ENCODE measurements at regions not wholly inside any gene's neighbourhood (a gene's known extent, or its start where the extent isn't known, plus 50 kb on each side); places are given as distances from the start of the nearest gene placed in this dataset.
A peak's percentile ranks its signal among the peaks of the same experiment; 100 is the strongest.

DNA sequence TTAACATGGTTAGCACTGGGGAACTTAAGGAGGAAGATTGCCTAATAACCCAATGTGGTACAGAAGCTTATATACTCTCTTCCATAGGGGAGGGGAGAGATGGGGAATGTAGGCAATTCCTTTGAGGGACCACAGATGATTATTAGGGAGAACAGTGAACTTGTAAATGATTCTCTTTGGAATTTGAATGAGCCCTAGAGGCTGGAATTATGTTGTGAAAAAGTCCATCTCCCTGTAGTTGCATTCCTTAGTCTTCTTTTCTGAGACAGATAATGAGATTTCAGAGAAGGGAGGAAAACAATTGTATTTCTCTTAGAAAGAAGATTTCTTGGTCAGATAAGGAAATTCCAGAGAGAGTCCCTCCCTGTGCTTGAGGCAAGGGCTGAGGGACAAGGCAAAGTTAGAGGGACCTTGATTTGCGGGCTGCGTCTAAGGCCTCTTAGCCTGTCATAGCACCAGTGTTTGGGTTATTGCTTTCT lies 89.0 kb upstream of the HMCN1 start:
- DNase-seq, result no peak

DNA sequence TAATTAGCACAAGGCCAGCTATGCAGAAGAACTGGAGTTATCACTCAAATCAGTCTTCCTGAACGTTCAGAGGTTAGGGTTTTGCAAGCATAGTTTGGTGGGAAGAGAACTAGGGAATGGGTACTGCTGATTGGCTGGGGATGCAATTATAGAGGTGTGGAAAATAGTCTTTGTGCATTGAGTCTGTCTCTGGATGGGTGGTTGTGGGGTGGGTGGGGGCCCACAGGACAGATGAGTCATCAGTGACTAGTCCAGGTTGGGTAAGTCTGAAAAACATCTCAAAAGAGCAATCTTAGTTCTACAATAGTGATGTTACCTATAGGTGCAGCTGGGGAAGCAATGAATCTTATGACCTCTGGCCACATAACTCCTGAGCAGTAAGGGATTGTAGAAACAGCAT lies 89.7 kb upstream of the HMCN1 start:
- DNase-seq, result no peak

GRCh38 chr1:185636848-185637247 lies 97.3 kb upstream of the HMCN1 start:
- DNase-seq, result no peak

DNA sequence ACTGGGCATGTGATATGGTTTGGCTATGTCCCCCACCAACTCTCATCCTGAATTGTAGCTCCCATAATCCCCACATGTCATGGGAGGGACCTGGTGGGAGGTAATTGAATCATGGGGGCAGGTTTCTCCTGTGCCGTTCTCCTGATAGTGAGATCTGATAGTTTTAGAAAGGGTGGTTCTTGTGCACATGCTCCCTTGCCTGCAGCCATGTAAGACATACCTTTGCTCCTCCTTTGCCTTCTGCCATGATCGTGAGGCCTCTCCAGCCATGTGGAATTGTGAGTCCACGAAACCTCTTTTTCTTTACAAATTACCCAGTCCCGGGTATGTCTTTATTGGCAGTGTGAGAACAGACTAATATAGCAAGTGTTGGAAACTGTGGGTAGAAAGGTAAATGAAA lies 99.5 kb upstream of the HMCN1 start:
- DNase-seq, result no peak

DNA sequence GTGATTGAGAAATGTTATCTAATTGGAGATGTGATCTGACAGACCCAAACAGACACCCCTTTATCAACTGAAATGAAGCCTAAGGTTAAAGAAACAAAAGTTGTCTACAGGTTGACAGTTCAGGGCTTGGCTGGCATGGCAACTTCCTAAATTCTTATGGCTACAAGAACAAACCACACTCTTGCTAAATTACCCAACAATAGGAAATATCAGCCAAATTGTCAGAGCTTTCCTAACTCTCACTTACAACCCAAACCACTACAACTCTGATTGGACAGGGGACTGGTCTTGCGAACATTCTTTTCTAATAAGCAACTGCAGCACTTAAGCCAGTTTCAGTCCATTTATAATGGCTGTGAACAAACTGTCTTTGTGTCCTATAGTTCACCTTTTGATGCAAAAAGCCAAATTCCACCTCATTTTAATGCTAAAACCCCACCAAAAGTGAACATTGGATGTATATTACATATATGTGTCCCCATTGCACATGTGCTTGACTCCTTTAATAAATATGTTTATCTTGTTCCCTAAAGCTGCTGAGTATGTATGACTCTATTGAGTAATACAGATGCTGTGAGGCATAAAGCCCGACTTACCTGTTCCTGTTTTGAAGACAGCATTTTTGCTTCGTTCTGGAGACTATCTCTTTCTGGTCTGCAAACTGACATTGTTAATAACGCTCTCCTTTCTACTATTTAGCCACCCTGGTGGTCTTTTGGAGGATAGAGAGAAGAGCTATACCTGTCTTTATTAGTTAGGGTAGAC lies 101.3 kb upstream of the HMCN1 start:
- DNase-seq, result no peak

- DNase-seq, result no peak
Measured at GRCh38 chr1:185631843-185632242, 102.3 kb upstream of the HMCN1 start.

DNA sequence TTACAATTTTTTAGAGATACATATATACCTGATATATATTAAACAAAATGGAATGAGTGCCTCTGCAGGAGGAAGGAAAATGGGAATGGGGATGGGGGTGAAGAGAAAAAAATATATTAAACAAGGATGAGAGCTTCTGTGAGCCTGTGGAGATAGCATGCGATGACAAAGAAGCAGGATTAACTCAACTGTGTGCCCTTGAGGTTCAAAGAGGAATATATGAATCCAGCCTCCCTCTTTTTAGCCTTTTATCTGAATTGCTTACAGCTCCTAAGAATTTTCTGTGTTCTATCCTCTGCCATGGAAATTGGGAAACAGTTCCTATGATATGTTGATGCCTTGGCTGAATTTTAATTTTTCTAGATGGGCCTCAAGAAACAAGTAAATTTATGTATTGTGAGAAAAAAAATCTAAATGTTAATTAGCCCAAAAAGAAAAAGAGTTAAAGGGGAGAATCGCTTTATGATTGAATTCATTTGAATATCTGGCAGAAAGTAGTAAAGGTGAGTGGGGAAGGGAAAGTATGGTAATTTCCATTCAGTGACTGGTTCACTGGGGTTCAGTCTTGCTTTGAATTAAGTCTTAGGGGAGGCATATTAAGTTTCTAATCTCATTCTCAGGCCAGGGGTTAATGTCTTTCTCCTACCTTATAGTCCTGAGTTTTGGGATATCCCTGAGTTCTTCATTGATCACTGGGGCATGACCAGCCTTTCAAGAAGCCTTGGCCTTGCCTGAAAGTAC lies 106.3 kb upstream of the HMCN1 start:
- DNase-seq, result no peak

DNA sequence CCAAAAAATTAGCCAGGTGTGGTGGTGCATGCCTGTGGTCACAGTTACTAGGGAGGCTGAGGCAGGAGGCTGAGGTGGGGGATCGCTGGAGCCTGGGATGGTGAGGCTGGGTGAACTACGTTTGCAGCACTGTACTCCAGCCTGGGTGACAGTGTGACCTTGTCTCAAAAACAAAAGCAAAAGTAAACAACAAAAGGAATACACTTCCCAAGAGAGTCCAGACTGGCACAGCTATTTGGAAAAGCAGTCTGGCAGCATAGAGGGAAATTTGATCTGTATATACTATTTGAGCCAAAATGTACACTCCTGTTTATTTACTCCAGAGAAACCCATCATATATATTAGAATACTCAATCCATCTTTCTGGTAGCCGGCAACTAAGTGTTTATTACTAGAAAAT lies 107.0 kb upstream of the HMCN1 start:
- no peak for DNase-seq

GRCh38 chr1:185626344-185626743 lies 107.8 kb upstream of the HMCN1 start:
- DNase-seq, result no peak

DNA sequence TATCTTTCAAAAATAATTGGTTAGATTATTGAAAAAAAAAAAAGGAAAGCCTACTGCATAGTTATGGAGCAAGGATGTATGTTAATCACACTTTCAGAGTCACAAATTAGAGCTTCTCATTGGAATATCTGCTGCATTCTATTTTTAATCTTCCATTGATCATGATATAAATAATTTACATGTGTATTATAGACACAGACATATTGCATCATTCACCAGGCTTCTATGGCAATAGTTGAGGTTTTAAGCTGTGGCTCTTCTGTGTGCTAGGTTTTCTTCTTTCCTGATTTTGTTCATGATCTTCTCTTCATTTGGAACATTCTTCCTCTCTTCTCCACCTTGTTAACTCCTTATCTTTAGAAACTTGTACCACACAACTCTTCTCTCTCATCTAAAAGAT lies 123.2 kb upstream of the HMCN1 start:
- DNase-seq, result no peak

- no peak for DNase-seq
Measured at GRCh38 chr1:185608177-185608576, 126.0 kb upstream of the HMCN1 start.

- no peak for DNase-seq
Measured at GRCh38 chr1:185603158-185603557, 131.0 kb upstream of the HMCN1 start.

GRCh38 chr1:185601189-185601588 lies 133.0 kb upstream of the HMCN1 start:
- DNase-seq, result no peak

DNA sequence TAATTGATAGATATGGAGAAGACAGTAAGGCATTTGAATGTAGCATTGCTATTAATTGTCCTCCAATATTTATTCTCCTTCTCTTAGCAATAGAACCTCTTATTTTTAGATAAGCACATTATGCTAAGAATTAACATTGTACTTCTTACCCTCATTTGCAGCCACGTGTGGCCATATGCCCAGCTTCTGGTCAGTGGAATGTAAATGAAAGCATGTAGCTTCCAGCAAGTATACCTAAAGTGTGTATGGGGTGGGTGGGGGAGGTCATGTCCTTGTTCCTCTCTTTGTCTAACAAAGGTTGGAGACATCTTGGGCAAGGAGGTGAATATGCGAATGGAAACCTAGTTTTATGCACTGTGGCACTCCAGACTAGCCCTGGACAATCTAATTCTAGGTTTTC lies 133.6 kb upstream of the HMCN1 start:
- DNase-seq, result no peak

DNA sequence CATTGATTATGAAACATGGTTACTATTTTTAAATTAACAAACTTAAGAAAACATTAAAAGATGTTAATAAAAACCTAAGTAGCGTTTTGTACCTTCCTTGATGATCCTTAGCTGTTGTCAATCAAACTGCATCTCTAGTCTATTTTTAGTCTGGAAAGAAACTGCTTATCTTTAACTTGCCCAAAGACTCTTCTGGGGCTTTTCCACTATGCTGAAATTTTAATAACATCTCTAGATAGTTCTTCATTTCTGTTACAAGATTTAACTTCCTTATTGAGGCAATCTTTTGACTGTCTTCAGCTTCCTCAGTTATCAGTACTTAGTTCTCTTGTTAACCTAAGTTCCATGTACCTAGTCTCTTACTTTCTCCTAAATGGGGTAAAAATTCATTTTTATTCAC lies 135.9 kb upstream of the HMCN1 start:
- no peak for DNase-seq

GRCh38 chr1:185595835-185596667 lies 138.1 kb upstream of the HMCN1 start:
- DNase-seq, result peak in 2 of 3 experiments; percentile 36 to 83

DNA sequence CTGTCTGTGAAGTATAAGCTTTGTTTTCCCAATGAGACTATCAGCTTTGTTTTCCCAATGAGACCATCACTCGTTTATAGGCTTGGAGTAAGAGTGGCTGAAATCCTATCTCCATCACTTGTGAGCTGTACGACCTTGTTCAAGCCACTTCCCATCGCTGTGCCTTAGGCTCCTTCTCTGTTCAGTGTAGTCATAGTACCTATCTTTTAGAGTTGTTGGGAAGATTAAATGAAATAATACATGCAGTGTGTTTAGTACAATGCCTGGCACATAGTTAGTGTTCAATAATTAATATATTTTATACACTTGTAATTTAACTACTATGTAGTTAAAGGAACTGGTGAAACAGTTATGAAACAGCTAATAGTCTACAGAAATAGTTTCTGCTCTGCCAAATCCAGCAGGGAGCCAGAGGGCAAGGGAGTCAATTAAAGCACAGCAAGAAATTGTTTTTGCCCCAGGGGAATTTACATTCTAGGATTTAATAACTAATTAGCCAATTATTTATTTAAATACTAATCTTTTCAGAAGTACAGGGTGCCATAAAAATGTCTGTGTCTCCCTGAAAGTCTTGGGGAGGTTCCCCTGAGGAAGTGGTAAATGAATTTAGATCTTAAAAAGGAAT lies 139.3 kb upstream of the HMCN1 start:
- peak in 2 of 3 experiments; percentile 14 to 51 for DNase-seq

GRCh38 chr1:185593271-185593670 lies 140.9 kb upstream of the HMCN1 start:
- no peak for DNase-seq

- no peak for DNase-seq
Measured at GRCh38 chr1:185585770-185586169, 148.4 kb upstream of the HMCN1 start.

GRCh38 chr1:185581961-185582725 lies 152.0 kb upstream of the HMCN1 start:
- DNase-seq, result no peak

DNA sequence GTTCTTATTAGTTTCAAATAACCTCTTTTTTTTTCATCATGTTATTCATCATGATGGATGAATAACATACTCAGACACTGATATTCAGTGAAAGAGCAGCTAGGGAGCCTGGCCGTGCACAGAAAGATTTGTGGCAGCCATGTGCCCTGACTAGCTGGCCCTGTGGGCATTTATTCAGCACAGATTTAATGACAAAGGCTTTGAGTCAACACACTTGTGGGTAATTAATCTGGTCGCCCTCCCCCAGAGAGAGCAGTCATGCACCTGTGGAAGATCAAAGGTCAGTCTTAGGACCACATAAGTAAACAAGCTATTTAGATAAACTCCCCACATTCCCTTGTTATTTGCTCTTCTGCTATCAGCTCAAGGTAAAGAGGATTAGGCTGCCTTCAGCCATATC lies 153.2 kb upstream of the HMCN1 start:
- no peak for DNase-seq

GRCh38 chr1:185578293-185578692 lies 155.9 kb upstream of the HMCN1 start:
- DNase-seq, result no peak

All from NCI-H1417 (cell line).